Activated T-cell treated with anti-CD3 and anti-CD28 coated beads for 4 hours (primary cell): ENCODE measurements at regions not wholly inside any gene's neighbourhood (a gene's known extent, or its start where the extent isn't known, plus 50 kb on each side); places are given as distances from the start of the nearest gene placed in this dataset.

Source experiments
- DNase-seq: peaks from one replicate; pipeline ENCODE4 v3.0.0-alpha.2; 2020

GRCh38 chr6:150651808-150652470 is 52.3 kb downstream of the PLEKHG1 start:
- no peak for DNase-seq

GRCh38 chr6:150652848-150653613 is 53.3 kb downstream of the PLEKHG1 start:
- DNase-seq, result no peak

- DNase-seq, result no peak
Observed at GRCh38 chr6:150654608-150655007, 54.9 kb downstream of the PLEKHG1 start.

GRCh38 chr6:150656156-150656555 is 56.5 kb downstream of the PLEKHG1 start:
- no peak for DNase-seq

- DNase-seq, result no peak
Observed at GRCh38 chr6:150658421-150658820, 58.7 kb downstream of the PLEKHG1 start.

- DNase-seq, result no peak
Observed at GRCh38 chr6:150659046-150659763, 59.5 kb downstream of the PLEKHG1 start.

GRCh38 chr6:150661216-150662007 is 61.7 kb downstream of the PLEKHG1 start:
- DNase-seq, result no peak

GRCh38 chr6:150662814-150663213 is 63.1 kb downstream of the PLEKHG1 start:
- DNase-seq, result no peak

GRCh38 chr6:150664091-150664490 is 64.4 kb downstream of the PLEKHG1 start:
- DNase-seq, result no peak

GRCh38 chr6:150666071-150666470 is 66.4 kb downstream of the PLEKHG1 start:
- no peak for DNase-seq

- no peak for DNase-seq
Observed at GRCh38 chr6:150667359-150667758, 67.7 kb downstream of the PLEKHG1 start.

GRCh38 chr6:150667977-150668716 is 68.5 kb downstream of the PLEKHG1 start:
- no peak for DNase-seq

GRCh38 chr6:150668900-150669302 is 69.2 kb downstream of the PLEKHG1 start:
- DNase-seq, result no peak

GRCh38 chr6:150670311-150670710 is 70.6 kb downstream of the PLEKHG1 start:
- DNase-seq, result no peak

GRCh38 chr6:150672800-150673199 is 73.1 kb downstream of the PLEKHG1 start:
- DNase-seq, result no peak

GRCh38 chr6:150673720-150674346 is 74.1 kb downstream of the PLEKHG1 start:
- DNase-seq, result no peak

GRCh38 chr6:150676344-150676743 is 76.7 kb downstream of the PLEKHG1 start:
- no peak for DNase-seq

- DNase-seq, result no peak
Observed at GRCh38 chr6:150676772-150677171, 77.1 kb downstream of the PLEKHG1 start.

GRCh38 chr6:150680510-150680909 is 80.8 kb downstream of the PLEKHG1 start:
- no peak for DNase-seq

- no peak for DNase-seq
Observed at GRCh38 chr6:150681578-150682395, 82.1 kb downstream of the PLEKHG1 start.

- DNase-seq, result no peak
Observed at GRCh38 chr6:150683320-150683719, 83.6 kb downstream of the PLEKHG1 start.
